ENCODE measurements at regions not wholly inside any gene's neighbourhood (a gene's known extent, or its start where the extent isn't known, plus 50 kb on each side); places are given as distances from the start of the nearest gene placed in this dataset.

DNA sequence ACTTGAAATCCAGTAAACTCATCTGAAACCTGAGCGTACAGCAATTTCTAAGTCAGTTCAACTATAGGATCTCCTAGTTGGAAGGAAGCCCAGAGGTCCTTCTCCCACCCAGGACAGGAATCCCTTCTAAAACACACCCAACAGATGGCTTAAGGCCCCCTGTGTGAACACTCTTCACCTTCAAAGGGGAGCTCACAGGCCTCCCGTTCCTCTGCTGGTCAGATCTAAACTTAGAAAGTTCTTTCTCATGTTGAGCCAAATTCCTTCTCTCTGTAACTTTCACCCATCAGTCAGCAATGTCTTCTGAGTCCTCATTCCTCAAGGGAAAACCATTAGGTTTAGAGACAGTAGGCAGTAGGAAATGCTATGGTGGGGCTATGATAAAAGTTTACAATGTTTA, 355.2 kb downstream of the PCNX1 start:
- no peak overlapping the region for H3K4me3 Mint-ChIP-seq
- ATAC-seq (ENCODE audit: low read depth) = no peak
- DNase-seq (ENCODE audit: low spot score in 2 of 2) = no peak
- H3K9me3 Mint-ChIP-seq = peaks cover 20% of the 10 kb centered on the region
- H3K36me3 Mint-ChIP-seq = peaks cover 13% of the 10 kb centered on the region
- H3K27me3 Mint-ChIP-seq = no peaks in the 10 kb centered on the region
- no peak overlapping the region for H3K27ac Mint-ChIP-seq
- H3K4me1 Mint-ChIP-seq = peaks cover 6% of the 10 kb centered on the region

DNA sequence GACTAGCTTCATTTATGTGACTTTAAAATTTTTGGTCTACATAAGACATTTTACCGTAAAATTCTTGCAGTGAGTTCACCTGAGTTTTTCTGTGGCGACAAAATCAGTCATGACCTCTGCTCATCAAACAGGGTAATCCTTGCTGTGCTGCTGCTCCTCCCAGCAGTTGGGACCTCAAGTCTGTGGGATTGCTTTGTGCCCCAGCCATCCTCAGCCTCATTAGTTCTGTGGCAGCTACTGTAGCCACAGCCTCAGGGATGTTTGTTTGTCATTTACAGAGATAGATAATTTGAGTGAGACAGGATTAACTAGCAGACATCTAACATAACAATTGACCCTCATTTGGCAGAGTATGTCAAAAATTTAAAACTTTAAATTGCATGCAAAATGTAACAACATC, 357.0 kb downstream of the PCNX1 start:
- peaks cover 15% of the 10 kb centered on the region for H3K9me3 Mint-ChIP-seq

DNA sequence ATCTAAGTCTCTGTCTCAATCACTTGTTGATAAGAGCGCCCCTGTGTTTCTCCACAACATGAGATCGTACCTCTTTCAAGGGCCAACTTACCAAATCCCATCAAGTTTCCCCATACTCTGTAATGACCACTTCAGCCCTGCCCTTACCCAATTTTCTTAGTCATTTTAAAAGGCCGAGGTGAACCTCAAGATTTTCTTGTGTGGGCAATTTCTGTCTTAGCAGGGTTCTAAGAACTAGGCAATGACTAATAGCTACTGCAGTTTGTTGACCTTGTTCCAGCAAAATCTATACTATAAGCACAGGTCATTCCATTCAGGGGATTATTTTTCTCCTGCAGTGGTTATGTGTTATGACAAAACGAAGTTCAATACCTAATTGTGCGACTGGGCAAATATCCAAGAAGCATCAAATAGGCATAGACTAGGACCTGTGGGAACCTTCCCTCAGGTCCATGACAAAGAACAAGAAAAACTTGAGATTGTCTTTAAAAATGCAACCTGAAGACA, 359.8 kb downstream of the PCNX1 start:
- H3K36me3 Mint-ChIP-seq = peaks cover 10% of the 10 kb centered on the region
- peak overlapping the region; percentile 72 for H3K4me3 Mint-ChIP-seq
- no peak for DNase-seq (ENCODE audit: low spot score in 2 of 2)
- H3K27me3 Mint-ChIP-seq = peaks cover under 1% of the 10 kb centered on the region
- no peak overlapping the region for H3K27ac Mint-ChIP-seq
- peaks cover 13% of the 10 kb centered on the region for H3K4me1 Mint-ChIP-seq
- no peak for ATAC-seq (ENCODE audit: low read depth)
- peaks cover 12% of the 10 kb centered on the region for H3K9me3 Mint-ChIP-seq

More for the DNA sequence above, 357.0 kb downstream of the PCNX1 start:
- H3K27ac Mint-ChIP-seq = no peak overlapping the region
- no peak overlapping the region for H3K4me3 Mint-ChIP-seq
- ATAC-seq (ENCODE audit: low read depth) = no peak
- H3K27me3 Mint-ChIP-seq = no peaks in the 10 kb centered on the region
- peaks cover 13% of the 10 kb centered on the region for H3K36me3 Mint-ChIP-seq
- peaks cover 8% of the 10 kb centered on the region for H3K4me1 Mint-ChIP-seq
- no peak for DNase-seq (ENCODE audit: low spot score in 2 of 2)

DNA sequence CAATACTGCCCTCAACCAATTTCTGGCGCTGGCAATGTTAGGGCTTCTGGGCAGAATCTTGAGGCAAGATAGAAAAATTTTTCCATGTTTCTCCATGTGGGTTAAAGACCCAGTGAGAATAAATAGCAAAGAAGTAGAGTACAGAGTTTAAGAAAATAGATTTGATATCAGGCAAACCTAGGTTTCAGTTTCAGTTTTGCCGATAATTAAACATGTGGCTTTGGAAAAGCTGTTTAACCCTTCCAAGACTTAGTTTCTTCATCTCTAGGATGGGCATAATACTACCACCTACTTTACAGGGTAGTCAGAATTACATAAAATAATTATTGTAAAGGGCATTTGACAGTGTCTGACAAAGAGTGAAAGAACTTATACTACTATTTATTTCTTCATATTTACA, 360.4 kb downstream of the PCNX1 start:
- DNase-seq (ENCODE audit: low spot score in 2 of 2) (no peak), ATAC-seq (ENCODE audit: low read depth) (peak; percentile 43)
- Mint-ChIP-seq H3K4me3 (peak overlapping the region; percentile 72), H3K9me3 (peaks cover 16% of the 10 kb centered on the region), H3K27me3 (peaks cover 4% of the 10 kb centered on the region), H3K4me1 (peaks cover 13% of the 10 kb centered on the region), H3K27ac (no peak overlapping the region), H3K36me3 (peaks cover 11% of the 10 kb centered on the region)

DNA sequence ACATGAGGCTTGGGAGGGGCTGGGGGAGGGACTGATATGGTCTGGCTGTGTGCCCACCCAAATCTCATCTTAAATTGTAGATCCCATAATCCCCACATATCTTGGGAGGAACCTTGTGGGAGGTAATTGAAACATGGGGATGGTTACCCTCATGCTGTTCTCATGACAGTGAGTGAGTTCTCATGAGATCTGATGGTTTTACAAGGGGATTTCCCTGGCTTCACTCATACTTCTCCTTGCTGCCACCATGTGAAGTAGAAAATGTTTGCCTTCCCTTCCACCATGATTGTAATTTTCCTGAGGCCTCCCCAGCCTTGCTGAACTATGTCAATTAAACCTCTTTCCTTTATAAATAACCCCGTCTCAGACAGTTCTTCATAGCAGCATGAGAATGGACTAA, 362.9 kb downstream of the PCNX1 start:
- Mint-ChIP-seq H3K4me3 (no peak overlapping the region), H3K36me3 (peaks cover 9% of the 10 kb centered on the region), H3K4me1 (peaks cover 13% of the 10 kb centered on the region), H3K9me3 (peaks cover 14% of the 10 kb centered on the region), H3K27ac (no peak overlapping the region), H3K27me3 (peaks cover 6% of the 10 kb centered on the region)
- DNase-seq (ENCODE audit: low spot score in 2 of 2) = no peak
- ATAC-seq (ENCODE audit: low read depth) = no peak

DNA sequence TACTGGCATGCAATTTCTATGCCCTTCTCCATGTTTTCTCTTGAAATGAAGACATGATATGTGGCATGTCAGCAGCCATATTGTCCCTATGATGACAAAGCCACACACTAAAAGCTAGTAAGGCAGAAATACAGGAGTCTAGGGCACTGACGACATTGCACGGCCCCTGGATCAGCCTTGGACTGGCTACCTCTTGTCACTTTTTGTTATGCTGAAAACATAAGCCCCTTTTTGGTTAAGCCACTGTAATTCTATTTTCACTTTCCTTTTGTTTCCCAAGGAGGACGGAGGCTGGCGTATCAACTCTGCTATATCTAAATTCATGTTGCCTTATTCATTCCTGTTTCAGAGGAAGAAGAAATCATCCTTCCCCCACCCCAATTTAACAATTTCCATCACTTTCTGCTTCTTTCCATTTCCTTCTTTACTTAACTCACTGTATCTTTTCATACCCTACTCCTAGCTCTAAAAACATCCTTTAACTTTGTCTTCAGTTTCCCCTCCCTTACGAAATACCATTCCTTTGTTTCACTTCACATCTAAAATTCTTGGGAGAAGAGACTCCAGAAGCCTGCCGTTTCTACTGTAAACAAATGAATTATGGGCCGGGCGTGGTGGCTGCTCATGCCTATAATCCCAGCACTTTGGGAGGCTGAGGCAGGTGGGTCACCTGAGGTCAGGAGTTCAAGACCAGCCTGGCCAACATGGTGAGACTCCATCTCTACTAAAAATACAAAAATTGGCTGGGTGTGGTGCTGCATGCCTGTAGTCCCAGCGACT, 364.1 kb downstream of the PCNX1 start:
- peaks cover 6% of the 10 kb centered on the region for H3K27me3 Mint-ChIP-seq
- H3K9me3 Mint-ChIP-seq = peaks cover 9% of the 10 kb centered on the region
- H3K27ac Mint-ChIP-seq = no peak overlapping the region
- peaks cover 7% of the 10 kb centered on the region for H3K36me3 Mint-ChIP-seq
- DNase-seq (ENCODE audit: low spot score in 2 of 2) (no peak), ATAC-seq (ENCODE audit: low read depth) (no peak)
- H3K4me1 Mint-ChIP-seq = peaks cover 13% of the 10 kb centered on the region
- no peak overlapping the region for H3K4me3 Mint-ChIP-seq

DNA sequence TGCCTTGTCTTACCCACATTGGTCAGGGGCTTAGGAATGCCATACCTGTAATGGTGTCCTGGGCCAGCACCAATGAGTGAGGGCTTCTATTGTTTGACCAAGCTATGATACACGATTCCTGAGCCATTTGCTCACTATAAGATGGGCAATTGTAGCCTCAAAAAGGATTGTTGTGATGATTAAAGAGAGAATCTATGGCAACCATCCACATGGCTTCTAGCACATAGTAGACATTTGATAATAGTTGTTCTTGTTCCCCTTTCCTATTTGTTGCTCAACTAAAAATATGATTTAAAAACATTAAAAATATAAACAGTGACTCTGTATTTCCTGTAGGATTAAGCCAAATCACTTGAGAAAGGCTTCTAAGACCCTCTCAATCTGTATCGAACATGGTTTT, 366.1 kb downstream of the PCNX1 start:
- no peak for DNase-seq (ENCODE audit: low spot score in 2 of 2)
- Mint-ChIP-seq H3K36me3 (peaks cover 7% of the 10 kb centered on the region), H3K27ac (no peak overlapping the region), H3K27me3 (peaks cover 6% of the 10 kb centered on the region), H3K4me3 (no peak overlapping the region), H3K4me1 (peaks cover 5% of the 10 kb centered on the region), H3K9me3 (peaks cover 9% of the 10 kb centered on the region)
- ATAC-seq (ENCODE audit: low read depth) = no peak

DNA sequence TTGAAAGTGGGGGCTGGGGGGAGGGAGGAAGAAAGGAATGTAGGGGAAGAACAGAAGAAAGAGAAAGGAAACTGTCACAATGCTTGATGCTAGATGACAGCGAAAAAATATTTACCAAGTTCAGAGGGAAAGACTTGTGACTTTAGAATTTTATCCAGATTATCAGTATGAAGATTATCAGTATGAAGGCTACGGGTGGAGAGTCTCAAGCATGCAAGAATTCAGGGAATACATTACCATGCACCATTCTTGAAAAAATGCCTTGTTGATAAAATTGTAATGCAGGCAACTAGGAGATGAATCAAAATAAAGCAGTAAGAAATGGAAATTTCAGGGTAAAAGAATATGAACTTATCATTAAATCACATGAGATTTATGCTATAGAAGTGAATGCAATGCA, 376.8 kb downstream of the PCNX1 start:
- H3K27ac Mint-ChIP-seq = no peak overlapping the region
- no peaks in the 10 kb centered on the region for H3K36me3 Mint-ChIP-seq
- DNase-seq (ENCODE audit: low spot score in 2 of 2) (no peak), ATAC-seq (ENCODE audit: low read depth) (no peak)
- peaks cover 3% of the 10 kb centered on the region for H3K27me3 Mint-ChIP-seq
- H3K4me3 Mint-ChIP-seq = no peak overlapping the region
- peaks cover 6% of the 10 kb centered on the region for H3K4me1 Mint-ChIP-seq
- no peaks in the 10 kb centered on the region for H3K9me3 Mint-ChIP-seq

DNA sequence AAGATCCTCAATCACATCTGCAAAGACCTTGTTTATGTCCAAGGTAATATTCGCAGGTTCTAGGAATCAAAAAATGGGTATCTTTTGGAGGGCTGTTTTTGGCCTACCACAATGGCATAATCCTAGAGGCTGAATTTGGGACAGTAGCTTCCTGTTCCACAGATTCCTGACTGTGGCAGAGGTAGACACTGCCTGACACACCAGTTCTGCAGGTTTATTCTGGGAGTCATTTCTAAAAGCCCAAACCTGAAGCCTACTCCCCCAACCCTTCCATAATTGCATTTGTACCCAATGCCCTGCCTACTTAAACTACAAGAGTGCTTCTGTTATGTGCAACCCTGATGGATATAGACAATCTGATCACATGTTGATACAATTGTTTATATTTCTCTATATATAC, 378.9 kb downstream of the PCNX1 start:
- Mint-ChIP-seq H3K9me3 (no peaks in the 10 kb centered on the region), H3K4me3 (no peak overlapping the region), H3K27me3 (no peaks in the 10 kb centered on the region), H3K27ac (no peak overlapping the region), H3K36me3 (no peaks in the 10 kb centered on the region), H3K4me1 (peaks cover 13% of the 10 kb centered on the region)
- DNase-seq (ENCODE audit: low spot score in 2 of 2) (no peak), ATAC-seq (ENCODE audit: low read depth) (no peak)

DNA sequence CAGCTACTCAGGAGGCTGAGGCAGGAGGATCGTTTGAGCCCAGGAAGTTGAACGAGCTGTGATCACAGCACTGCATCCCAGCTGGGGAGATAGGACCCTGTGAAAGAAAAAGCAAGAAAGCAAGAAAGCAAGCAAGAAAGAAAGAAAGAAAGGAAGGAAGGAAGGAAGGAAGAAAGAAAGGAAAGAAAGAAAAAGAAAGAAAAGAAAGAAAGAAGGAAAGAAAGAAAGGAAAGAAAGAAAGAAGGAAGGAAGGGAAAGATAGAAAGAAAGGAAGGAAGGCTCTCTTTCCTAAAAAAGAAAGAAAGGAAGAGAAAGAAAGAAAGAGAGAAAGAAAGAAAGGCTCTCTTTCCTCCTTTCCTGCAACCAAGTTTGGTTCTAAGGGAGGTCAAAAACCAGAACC, 380.3 kb downstream of the PCNX1 start:
- H3K4me1 Mint-ChIP-seq = peaks cover 14% of the 10 kb centered on the region
- ATAC-seq (ENCODE audit: low read depth) (no peak), DNase-seq (ENCODE audit: low spot score in 2 of 2) (no peak)
- no peaks in the 10 kb centered on the region for H3K36me3 Mint-ChIP-seq
- no peak overlapping the region for H3K4me3 Mint-ChIP-seq
- H3K27me3 Mint-ChIP-seq = no peaks in the 10 kb centered on the region
- H3K27ac Mint-ChIP-seq = peak overlapping the region; percentile 6
- H3K9me3 Mint-ChIP-seq = no peaks in the 10 kb centered on the region

DNA sequence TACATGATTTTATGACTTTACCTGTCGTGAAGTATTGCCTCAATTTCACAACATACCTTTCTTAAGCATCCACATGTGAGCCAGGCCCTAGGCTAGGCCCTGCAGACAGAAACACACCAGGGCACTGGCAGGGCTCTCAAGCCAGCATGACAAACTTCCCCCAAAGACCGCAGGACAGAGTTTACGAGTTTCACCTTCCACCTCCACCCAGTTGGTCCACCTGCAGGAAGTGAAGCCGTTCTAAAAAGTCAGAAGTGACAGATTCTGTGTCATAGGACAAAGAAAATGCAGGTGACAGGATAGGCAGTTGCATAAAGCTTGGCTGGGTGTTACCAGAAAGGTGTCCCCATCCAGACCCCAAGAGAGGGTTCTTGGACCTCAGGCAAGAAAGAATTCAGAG, 382.3 kb downstream of the PCNX1 start:
- ATAC-seq (ENCODE audit: low read depth) (peak; percentile 94), DNase-seq (ENCODE audit: low spot score in 2 of 2) (peak in 1 of 2 donors; percentile 15)
- Mint-ChIP-seq H3K36me3 (no peaks in the 10 kb centered on the region), H3K27me3 (no peaks in the 10 kb centered on the region), H3K9me3 (no peaks in the 10 kb centered on the region), H3K4me3 (peak overlapping the region; percentile 65), H3K4me1 (peaks cover 14% of the 10 kb centered on the region), H3K27ac (peak overlapping the region; percentile 87)

DNA sequence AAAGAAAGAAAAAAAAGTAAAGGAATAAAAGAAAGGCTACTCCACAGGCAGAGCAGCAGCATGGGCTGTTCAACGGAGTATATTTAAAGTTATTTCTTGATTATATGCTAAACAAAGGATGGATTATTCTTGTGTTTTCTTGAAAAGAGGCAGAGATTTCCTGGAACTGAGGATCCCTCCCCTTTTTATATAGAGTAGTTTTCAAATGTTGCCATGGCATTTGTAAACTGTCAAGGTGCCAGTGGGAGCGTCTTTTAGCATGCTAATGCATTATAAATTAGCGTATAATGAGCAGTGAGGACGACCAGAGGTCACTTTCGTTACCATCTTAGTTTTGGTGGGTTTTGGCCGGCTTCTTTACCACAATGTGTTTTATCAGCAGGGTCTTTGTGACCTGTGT, 383.0 kb downstream of the PCNX1 start:
- Mint-ChIP-seq H3K27ac (no peak overlapping the region), H3K4me3 (no peak overlapping the region), H3K27me3 (no peaks in the 10 kb centered on the region), H3K9me3 (no peaks in the 10 kb centered on the region), H3K4me1 (peaks cover 14% of the 10 kb centered on the region), H3K36me3 (no peaks in the 10 kb centered on the region)
- no peak for ATAC-seq (ENCODE audit: low read depth)
- DNase-seq (ENCODE audit: low spot score in 2 of 2) = no peak

DNA sequence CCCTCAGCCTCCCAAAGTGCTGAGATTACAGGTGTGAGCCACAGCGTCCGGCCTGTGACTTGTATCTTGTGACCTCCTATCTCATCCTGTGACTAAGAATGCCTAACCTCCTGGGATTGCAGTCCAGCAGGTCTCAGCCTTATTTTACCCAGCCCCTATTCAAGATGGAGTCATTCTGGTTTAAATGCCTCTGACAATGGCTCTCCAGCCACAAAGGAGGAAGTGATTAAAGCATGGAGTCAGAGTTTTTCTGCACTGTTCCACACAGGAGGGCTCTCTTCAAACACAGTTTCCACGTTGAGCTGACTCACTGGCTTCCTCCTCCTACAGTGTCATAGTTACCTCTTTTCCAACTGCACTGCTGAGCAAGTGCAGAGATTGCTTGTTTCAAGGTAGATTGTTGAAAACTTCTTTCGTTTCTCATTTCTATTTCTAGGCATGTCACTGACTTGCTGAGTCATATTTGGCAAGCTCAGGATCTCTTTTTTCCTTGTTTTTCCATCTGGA, 383.8 kb downstream of the PCNX1 start:
- DNase-seq (ENCODE audit: low spot score in 2 of 2) = no peak

DNA sequence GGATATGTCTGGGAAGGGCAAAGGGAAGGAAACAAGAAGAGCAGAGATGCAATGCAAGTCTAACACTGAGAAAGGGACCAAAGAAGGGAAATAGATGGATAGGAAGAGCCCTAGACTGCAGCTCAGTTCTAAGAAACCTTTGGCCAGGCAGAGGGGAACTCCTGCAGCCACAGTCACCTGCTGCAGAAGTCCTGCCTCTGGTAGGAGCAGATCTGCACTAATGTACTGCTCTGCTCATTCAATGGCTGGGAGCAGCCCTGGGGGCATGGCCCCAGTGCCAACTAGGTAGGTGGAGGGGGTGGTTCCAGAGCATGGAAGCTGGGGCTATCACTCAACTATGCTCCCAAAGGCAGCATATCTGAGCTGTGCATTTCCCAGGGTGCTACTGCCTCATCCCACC, 388.9 kb downstream of the PCNX1 start:
- ATAC-seq (ENCODE audit: low read depth) (no peak), DNase-seq (ENCODE audit: low spot score in 2 of 2) (no peak)
- H3K4me1 Mint-ChIP-seq = peaks cover 2% of the 10 kb centered on the region
- no peaks in the 10 kb centered on the region for H3K36me3 Mint-ChIP-seq
- H3K27me3 Mint-ChIP-seq = peaks cover 1% of the 10 kb centered on the region
- no peaks in the 10 kb centered on the region for H3K9me3 Mint-ChIP-seq
- no peak overlapping the region for H3K27ac Mint-ChIP-seq
- H3K4me3 Mint-ChIP-seq = no peak overlapping the region

More for the DNA sequence above, 383.8 kb downstream of the PCNX1 start:
- H3K9me3 Mint-ChIP-seq = no peaks in the 10 kb centered on the region
- no peak overlapping the region for H3K4me3 Mint-ChIP-seq
- peaks cover 15% of the 10 kb centered on the region for H3K4me1 Mint-ChIP-seq
- H3K27me3 Mint-ChIP-seq = no peaks in the 10 kb centered on the region
- ATAC-seq (ENCODE audit: low read depth) = peak; percentile 51
- no peaks in the 10 kb centered on the region for H3K36me3 Mint-ChIP-seq
- no peak overlapping the region for H3K27ac Mint-ChIP-seq
